ENCODE measurements at regions not wholly inside any gene's neighbourhood (a gene's known extent, or its start where the extent isn't known, plus 50 kb on each side); places are given as distances from the start of the nearest gene placed in this dataset.

GRCh38 chr1:98373056-98373455 is 288.5 kb upstream of the SNX7 start:
- H3K27ac ChIP-seq, result no peak overlapping the region
- no peak for DNase-seq
- no peaks in the 10 kb centered on the region for H3K36me3 ChIP-seq (replicated peaks in 1 of 2)
- no peak overlapping the region for H3K4me3 ChIP-seq
- TF ChIP-seq CTCF (IDR thresholded peaks at IDR 0.05), result no peak
- no peak for TF ChIP-seq POLR2A (IDR thresholded peaks at IDR 0.05)
- no peaks in the 10 kb centered on the region for H3K27me3 ChIP-seq
- intact Hi-C loops (cut with DNase I), result no loop called here
- no peaks in the 10 kb centered on the region for H3K4me1 ChIP-seq (replicated peaks in 1 of 2)
- no peaks in the 10 kb centered on the region for H3K9me3 ChIP-seq (replicated peaks in 1 of 3)
- WGBS, 4 donors, result 63 to 75% (median 71%) methylated on average over 2 of the region's 2 CpGs

- H3K4me1 ChIP-seq (replicated peaks in 1 of 2), result no peaks in the 10 kb centered on the region
- no peak for TF ChIP-seq POLR2A (IDR thresholded peaks at IDR 0.05)
- TF ChIP-seq CTCF (IDR thresholded peaks at IDR 0.05), result no peak
- H3K27ac ChIP-seq, result no peak overlapping the region
- intact Hi-C loops (cut with DNase I), result no loop called here
- no peaks in the 10 kb centered on the region for H3K36me3 ChIP-seq (replicated peaks in 1 of 2)
- DNase-seq, result no peak
- H3K9me3 ChIP-seq (replicated peaks in 1 of 3), result no peaks in the 10 kb centered on the region
- no peaks in the 10 kb centered on the region for H3K27me3 ChIP-seq
- H3K4me3 ChIP-seq, result no peak overlapping the region
These were observed 289.8 kb upstream of the SNX7 start for GRCh38 chr1:98371764-98372163.

DNA sequence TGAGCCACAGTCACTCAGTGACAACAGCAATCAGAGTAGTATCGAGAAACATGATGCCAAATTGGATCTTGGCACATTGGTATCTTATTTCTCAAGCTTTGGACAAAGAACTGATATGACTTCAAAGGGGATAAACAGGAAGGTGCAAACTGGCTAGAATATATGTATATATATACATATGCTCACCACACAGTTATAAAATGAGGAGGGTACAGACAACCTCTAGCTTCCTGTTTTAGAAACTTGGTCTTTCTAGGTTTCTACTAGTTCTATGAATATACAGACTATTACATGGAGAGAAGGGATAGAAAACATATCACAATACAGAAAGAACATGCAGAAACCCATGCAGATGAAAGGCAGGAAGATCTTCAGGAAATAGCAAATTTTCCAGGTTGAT is 292.1 kb upstream of the SNX7 start:
- intact Hi-C loops (cut with DNase I), result no loop called here
- TF ChIP-seq CTCF (IDR thresholded peaks at IDR 0.05) (no peak), POLR2A (IDR thresholded peaks at IDR 0.05) (no peak)
- Histone ChIP-seq H3K4me1 (replicated peaks in 1 of 2) (no peaks in the 10 kb centered on the region), H3K27me3 (no peaks in the 10 kb centered on the region), H3K9me3 (replicated peaks in 1 of 3) (no peaks in the 10 kb centered on the region), H3K4me3 (no peak overlapping the region), H3K27ac (no peak overlapping the region), H3K36me3 (replicated peaks in 1 of 2) (no peaks in the 10 kb centered on the region)
- WGBS, 4 donors, result 74 to 79% (median 77%) methylated on average over 1 of the region's 1 CpG
- DNase-seq, result no peak

- H3K27me3 ChIP-seq, result no peaks in the 10 kb centered on the region
- H3K9me3 ChIP-seq (replicated peaks in 1 of 3), result no peaks in the 10 kb centered on the region
- H3K4me1 ChIP-seq (replicated peaks in 1 of 2), result no peaks in the 10 kb centered on the region
- WGBS, 4 donors, result 41 to 51% (median 45%) methylated on average over 3 of the region's 3 CpGs
- no peak for DNase-seq
- TF ChIP-seq CTCF (IDR thresholded peaks at IDR 0.05), result no peak
- no peak for TF ChIP-seq POLR2A (IDR thresholded peaks at IDR 0.05)
- no peak overlapping the region for H3K27ac ChIP-seq
- no peak overlapping the region for H3K4me3 ChIP-seq
- H3K36me3 ChIP-seq (replicated peaks in 1 of 2), result no peaks in the 10 kb centered on the region
- intact Hi-C loops (cut with DNase I), result no loop called here
These were observed 292.5 kb upstream of the SNX7 start for GRCh38 chr1:98368995-98369394.

Data from adrenal gland (tissue), 9 donors.